Ishikawa (cell line): ENCODE measurements at regions not wholly inside any gene's neighbourhood (a gene's known extent, or its start where the extent isn't known, plus 50 kb on each side); places are given as distances from the start of the nearest gene placed in this dataset.

Experiments used
- CEBPB ChIP-seq: IDR thresholded peaks from 2 replicates; pipeline ENCODE4 v1.6.1; 2012
- CREB1 ChIP-seq: IDR thresholded peaks from 2 replicates; pipeline ENCODE4 v1.6.1; 2012; ENCODE audit warnings: low read depth
- EGR1 ChIP-seq: IDR thresholded peaks from 2 replicates; pipeline ENCODE4 v1.6.1; 2012
- EP300 ChIP-seq: IDR thresholded peaks from 2 replicates; pipeline ENCODE4 v1.6.1; 2012; ENCODE audit warnings: borderline replicate concordance
- FOXM1 ChIP-seq: IDR thresholded peaks from 2 replicates; pipeline ENCODE4 v1.6.1; 2012; ENCODE audit warnings: low read depth, borderline replicate concordance
- NFIC ChIP-seq: IDR thresholded peaks from 2 replicates; pipeline ENCODE4 v1.6.1; 2012
- RAD21 ChIP-seq: IDR thresholded peaks from 2 replicates; pipeline ENCODE4 v1.6.1; 2012; ENCODE audit warnings: low read depth
- TAF1 ChIP-seq: IDR thresholded peaks from 2 replicates; pipeline ENCODE4 v1.6.1; 2012; ENCODE audit warnings: low read depth, mild to moderate bottlenecking
- TCF12 ChIP-seq: IDR thresholded peaks from 2 replicates; pipeline ENCODE4 v1.6.1; 2012; ENCODE audit warnings: low read depth
- TEAD4 ChIP-seq: IDR thresholded peaks from 2 replicates; pipeline ENCODE4 v1.6.1; 2012
- YY1 ChIP-seq: IDR thresholded peaks from 2 replicates; pipeline ENCODE4 v1.6.1; 2012; ENCODE audit warnings: low read depth
- ZBTB7A ChIP-seq: IDR thresholded peaks from 2 replicates; pipeline ENCODE4 v1.6.1; 2012; ENCODE audit warnings: low read depth
- TF ChIP-seq, protein P1 (sequence below): IDR thresholded peaks from 2 replicates; pipeline ENCODE4 v1.6.1; 2012
- TF ChIP-seq, protein P2 (sequence below): IDR thresholded peaks from 2 replicates; pipeline ENCODE4 v1.6.1; 2012; ENCODE audit warnings: low read depth, mild to moderate bottlenecking
- TF ChIP-seq, protein P3 (sequence below): IDR thresholded peaks from 2 replicates; pipeline ENCODE4 v1.6.1; 2012

DNA sequence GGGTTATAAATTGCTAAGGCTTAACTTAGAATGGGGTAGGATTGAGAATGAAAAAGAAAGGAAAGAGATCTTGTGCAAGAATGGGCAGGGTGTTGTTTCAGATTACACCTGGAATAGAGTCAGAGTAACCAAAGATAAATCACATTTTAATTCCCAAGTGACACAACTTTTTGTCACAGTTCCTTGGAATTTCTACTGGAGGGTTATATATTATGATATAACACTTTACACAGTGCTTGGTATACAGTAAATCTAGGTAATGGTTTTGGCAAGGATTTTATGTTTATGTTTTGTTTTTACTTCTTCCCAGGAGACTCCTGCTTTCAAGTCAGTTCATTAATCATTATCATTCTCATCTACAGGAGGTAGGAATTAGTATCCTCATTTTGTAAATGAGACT lies 115.7 kb upstream of the KCNJ16 start:
- TF ChIP-seq FOXM1 (no peak), EGR1 (no peak), NFIC (no peak), YY1 (no peak), EP300 (no peak), RAD21 (no peak), CREB1 (no peak), ZBTB7A (no peak)
- TF ChIP-seq, protein P1, sequence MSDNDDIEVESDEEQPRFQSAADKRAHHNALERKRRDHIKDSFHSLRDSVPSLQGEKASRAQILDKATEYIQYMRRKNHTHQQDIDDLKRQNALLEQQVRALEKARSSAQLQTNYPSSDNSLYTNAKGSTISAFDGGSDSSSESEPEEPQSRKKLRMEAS: no peak

DNA sequence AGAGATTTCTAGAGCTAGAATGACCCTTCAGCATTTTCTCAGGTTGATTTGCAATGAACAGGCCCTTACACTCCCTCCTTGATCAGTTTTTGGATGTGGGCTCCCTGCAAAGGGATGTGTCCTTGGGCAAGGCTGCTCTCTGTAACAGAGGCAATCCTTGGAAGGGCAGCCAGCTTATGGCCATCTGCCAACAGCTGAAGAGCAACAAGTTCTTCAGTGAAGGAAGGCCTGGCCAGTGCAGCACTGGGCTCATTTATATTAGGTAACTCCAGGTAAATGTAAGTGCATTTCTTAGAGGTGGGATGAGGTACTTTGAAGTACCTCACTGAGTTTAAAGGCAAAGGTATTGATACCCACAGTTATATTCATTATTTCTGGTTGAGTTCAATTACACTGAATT lies 114.3 kb upstream of the KCNJ16 start:
- TF ChIP-seq TAF1 (no peak), CREB1 (no peak), EP300 (no peak), NFIC (no peak), YY1 (no peak)
- TF ChIP-seq, protein P2, sequence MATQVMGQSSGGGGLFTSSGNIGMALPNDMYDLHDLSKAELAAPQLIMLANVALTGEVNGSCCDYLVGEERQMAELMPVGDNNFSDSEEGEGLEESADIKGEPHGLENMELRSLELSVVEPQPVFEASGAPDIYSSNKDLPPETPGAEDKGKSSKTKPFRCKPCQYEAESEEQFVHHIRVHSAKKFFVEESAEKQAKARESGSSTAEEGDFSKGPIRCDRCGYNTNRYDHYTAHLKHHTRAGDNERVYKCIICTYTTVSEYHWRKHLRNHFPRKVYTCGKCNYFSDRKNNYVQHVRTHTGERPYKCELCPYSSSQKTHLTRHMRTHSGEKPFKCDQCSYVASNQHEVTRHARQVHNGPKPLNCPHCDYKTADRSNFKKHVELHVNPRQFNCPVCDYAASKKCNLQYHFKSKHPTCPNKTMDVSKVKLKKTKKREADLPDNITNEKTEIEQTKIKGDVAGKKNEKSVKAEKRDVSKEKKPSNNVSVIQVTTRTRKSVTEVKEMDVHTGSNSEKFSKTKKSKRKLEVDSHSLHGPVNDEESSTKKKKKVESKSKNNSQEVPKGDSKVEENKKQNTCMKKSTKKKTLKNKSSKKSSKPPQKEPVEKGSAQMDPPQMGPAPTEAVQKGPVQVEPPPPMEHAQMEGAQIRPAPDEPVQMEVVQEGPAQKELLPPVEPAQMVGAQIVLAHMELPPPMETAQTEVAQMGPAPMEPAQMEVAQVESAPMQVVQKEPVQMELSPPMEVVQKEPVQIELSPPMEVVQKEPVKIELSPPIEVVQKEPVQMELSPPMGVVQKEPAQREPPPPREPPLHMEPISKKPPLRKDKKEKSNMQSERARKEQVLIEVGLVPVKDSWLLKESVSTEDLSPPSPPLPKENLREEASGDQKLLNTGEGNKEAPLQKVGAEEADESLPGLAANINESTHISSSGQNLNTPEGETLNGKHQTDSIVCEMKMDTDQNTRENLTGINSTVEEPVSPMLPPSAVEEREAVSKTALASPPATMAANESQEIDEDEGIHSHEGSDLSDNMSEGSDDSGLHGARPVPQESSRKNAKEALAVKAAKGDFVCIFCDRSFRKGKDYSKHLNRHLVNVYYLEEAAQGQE: no peak
- TF ChIP-seq, protein P1: no peak

DNA sequence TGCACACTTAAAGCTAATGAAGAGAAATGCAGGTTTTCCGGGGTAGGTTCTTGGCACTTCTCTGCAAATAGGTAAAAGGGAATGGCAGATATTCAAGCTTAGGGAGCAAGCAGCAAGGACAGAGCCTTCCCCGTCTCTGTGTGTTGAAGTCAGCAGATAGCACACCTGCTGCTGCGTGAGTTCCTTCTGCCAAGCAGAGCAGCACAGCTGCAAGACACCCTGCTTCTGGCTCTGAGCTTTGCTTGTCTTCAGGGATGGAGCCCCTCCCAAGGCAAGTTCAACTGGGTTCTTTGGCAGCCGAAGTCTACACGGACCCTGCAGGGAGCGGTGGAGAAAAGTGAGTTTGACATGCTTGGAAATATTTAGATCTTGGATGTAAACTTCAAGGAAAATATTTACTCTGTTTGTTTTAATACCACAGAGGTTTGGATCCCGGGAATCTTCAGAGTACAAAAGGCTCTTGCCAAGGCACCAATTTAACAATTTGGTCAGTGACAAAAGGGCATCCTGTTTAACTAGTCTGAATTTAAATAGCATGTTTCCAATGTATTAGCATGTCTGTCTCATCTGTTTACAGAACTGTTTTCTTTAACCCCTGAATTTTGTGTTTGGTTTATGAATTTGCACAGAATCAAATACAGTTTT lies 113.4 kb upstream of the KCNJ16 start:
- TF ChIP-seq EP300 (no peak), TAF1 (no peak), NFIC (no peak), FOXM1 (no peak), RAD21 (no peak), TEAD4 (no peak), TCF12 (no peak), YY1 (no peak), ZBTB7A (no peak)
- TF ChIP-seq, protein P2: no peak
- TF ChIP-seq, protein P3, sequence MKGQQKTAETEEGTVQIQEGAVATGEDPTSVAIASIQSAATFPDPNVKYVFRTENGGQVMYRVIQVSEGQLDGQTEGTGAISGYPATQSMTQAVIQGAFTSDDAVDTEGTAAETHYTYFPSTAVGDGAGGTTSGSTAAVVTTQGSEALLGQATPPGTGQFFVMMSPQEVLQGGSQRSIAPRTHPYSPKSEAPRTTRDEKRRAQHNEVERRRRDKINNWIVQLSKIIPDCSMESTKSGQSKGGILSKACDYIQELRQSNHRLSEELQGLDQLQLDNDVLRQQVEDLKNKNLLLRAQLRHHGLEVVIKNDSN: no peak

DNA sequence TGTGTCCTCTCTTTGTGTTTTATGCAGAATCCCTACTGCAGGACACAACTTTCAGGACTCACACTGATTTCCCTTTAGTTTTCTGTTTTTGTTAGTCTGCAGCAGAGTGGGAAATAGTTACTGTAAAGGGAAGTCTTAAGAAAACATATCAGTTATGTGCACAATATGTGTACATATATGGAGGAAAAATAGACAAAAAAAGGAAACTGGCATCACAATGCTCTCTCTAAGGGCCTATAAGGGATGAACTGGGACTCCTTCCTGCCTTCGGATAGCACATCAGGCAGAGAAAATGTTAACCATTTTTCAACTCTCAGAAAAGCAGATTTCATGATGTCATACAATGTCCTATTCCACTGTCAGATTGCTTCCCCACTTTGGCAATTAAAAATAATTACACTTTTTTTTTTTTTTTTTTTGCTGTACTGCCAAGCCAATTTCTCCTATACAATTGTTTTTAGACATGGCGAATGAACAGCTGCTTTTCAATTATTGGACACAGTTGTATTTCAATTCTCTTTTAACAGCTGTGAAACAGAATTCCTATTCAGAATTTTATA lies 112.5 kb upstream of the KCNJ16 start:
- no peak for TF ChIP-seq CEBPB
- no peak for TF ChIP-seq TCF12
- TF ChIP-seq CREB1: no peak
- TF ChIP-seq, protein P3: no peak
- TF ChIP-seq RAD21: no peak
- TF ChIP-seq TAF1: no peak
- TF ChIP-seq, protein P1: no peak
- no peak for TF ChIP-seq NFIC
- TF ChIP-seq EP300: no peak
- TF ChIP-seq, protein P2: no peak
- TF ChIP-seq FOXM1: no peak
- no peak for TF ChIP-seq YY1
- no peak for TF ChIP-seq ZBTB7A
- no peak for TF ChIP-seq EGR1
- no peak for TF ChIP-seq TEAD4
